ENCODE measurements at regions not wholly inside any gene's neighbourhood (a gene's known extent, or its start where the extent isn't known, plus 50 kb on each side); places are given as distances from the start of the nearest gene placed in this dataset.
A peak's percentile ranks its signal among the peaks of the same experiment; 100 is the strongest.
"Not testable (repeated sequence)": the region's sequence is repeated elsewhere in the genome, so short reads cannot be mapped to it uniquely, and the experiment has no call there.

GRCh38 chr4:4032364-4032763 is 194.4 kb downstream of the OTOP1 start:
- intact Hi-C loops (cut with DNase I), result not testable (repeated sequence)

GRCh38 chr4:4032801-4033605 is 193.7 kb downstream of the OTOP1 start:
- intact Hi-C loops (cut with DNase I), result not testable (repeated sequence)

More at GRCh38 chr4:4032364-4032763, 194.4 kb downstream of the OTOP1 start:
- ATAC-seq (ENCODE audit: poor library complexity); DNase-seq: not testable (repeated sequence)

GRCh38 chr4:4037399-4038138 is 189.2 kb downstream of the OTOP1 start:
- DNase-seq; ATAC-seq (ENCODE audit: poor library complexity); intact Hi-C loops (cut with DNase I): not testable (repeated sequence)

More at GRCh38 chr4:4032801-4033605, 193.7 kb downstream of the OTOP1 start:
- not testable (repeated sequence) for ATAC-seq (ENCODE audit: poor library complexity); DNase-seq

GRCh38 chr4:4045823-4046222 is 180.9 kb downstream of the OTOP1 start:
- intact Hi-C loops (cut with DNase I); ATAC-seq (ENCODE audit: poor library complexity): not testable (repeated sequence)

GRCh38 chr4:4046686-4047085 is 180.0 kb downstream of the OTOP1 start:
- ATAC-seq (ENCODE audit: poor library complexity); DNase-seq; intact Hi-C loops (cut with DNase I): not testable (repeated sequence)

More at GRCh38 chr4:4045823-4046222, 180.9 kb downstream of the OTOP1 start:
- not testable (repeated sequence) for DNase-seq

- ATAC-seq (ENCODE audit: poor library complexity); DNase-seq; intact Hi-C loops (cut with DNase I): not testable (repeated sequence)
Measured at GRCh38 chr4:4047202-4047601, 179.5 kb downstream of the OTOP1 start.

- DNase-seq; intact Hi-C loops (cut with DNase I); ATAC-seq (ENCODE audit: poor library complexity): not testable (repeated sequence)
Measured at GRCh38 chr4:4048227-4048626, 178.5 kb downstream of the OTOP1 start.

GRCh38 chr4:4050781-4051180 is 175.9 kb downstream of the OTOP1 start:
- DNase-seq; ATAC-seq (ENCODE audit: poor library complexity); intact Hi-C loops (cut with DNase I): not testable (repeated sequence)

- ATAC-seq (ENCODE audit: poor library complexity); intact Hi-C loops (cut with DNase I); DNase-seq: not testable (repeated sequence)
Measured at GRCh38 chr4:4052933-4053332, 173.8 kb downstream of the OTOP1 start.

GRCh38 chr4:4057226-4057625 is 169.5 kb downstream of the OTOP1 start:
- DNase-seq; ATAC-seq (ENCODE audit: poor library complexity); intact Hi-C loops (cut with DNase I): not testable (repeated sequence)

- ATAC-seq (ENCODE audit: poor library complexity); DNase-seq; intact Hi-C loops (cut with DNase I): not testable (repeated sequence)
Measured at GRCh38 chr4:4084171-4084570, 142.6 kb downstream of the OTOP1 start.

- DNase-seq; ATAC-seq (ENCODE audit: poor library complexity); intact Hi-C loops (cut with DNase I): not testable (repeated sequence)
Measured at GRCh38 chr4:4089716-4090419, 136.9 kb downstream of the OTOP1 start.

- intact Hi-C loops (cut with DNase I); ATAC-seq (ENCODE audit: poor library complexity); DNase-seq: not testable (repeated sequence)
Measured at GRCh38 chr4:4090720-4091119, 136.0 kb downstream of the OTOP1 start.

- DNase-seq; intact Hi-C loops (cut with DNase I); ATAC-seq (ENCODE audit: poor library complexity): not testable (repeated sequence)
Measured at GRCh38 chr4:4092159-4092558, 134.6 kb downstream of the OTOP1 start.

GRCh38 chr4:4099610-4100009 is 127.1 kb downstream of the OTOP1 start:
- DNase-seq; ATAC-seq (ENCODE audit: poor library complexity); intact Hi-C loops (cut with DNase I): not testable (repeated sequence)

- intact Hi-C loops (cut with DNase I), result loop anchor here (5.0 kb wide), 1 partner anchor 120 kb away; no protein-coding TSS in a partner anchor
Measured at GRCh38 chr4:4106923-4107322, 119.8 kb downstream of the OTOP1 start.

GRCh38 chr4:4107411-4108107 is 119.2 kb downstream of the OTOP1 start:
- DNase-seq, result peak; percentile 76
- not testable (repeated sequence) for ATAC-seq (ENCODE audit: poor library complexity)
- intact Hi-C loops (cut with DNase I), result loop anchor here (5.0 kb wide), 1 partner anchor 120 kb away; no protein-coding TSS in a partner anchor

More at GRCh38 chr4:4106923-4107322, 119.8 kb downstream of the OTOP1 start:
- ATAC-seq (ENCODE audit: poor library complexity); DNase-seq: not testable (repeated sequence)

- DNase-seq; ATAC-seq (ENCODE audit: poor library complexity); intact Hi-C loops (cut with DNase I): not testable (repeated sequence)
Measured at GRCh38 chr4:4115381-4115780, 111.3 kb downstream of the OTOP1 start.
